CD14-positive monocyte (primary cell): ENCODE measurements at regions not wholly inside any gene's neighbourhood (a gene's known extent, or its start where the extent isn't known, plus 50 kb on each side); places are given as distances from the start of the nearest gene placed in this dataset.

Experiments used
- DNase-seq, 3 donors: peaks; one replicate each; pipeline ENCODE4 v3.0.0-alpha.2; 2011 to 2022
- H2AFZ ChIP-seq: 2 replicates; pipeline ENCODE4 v1.6.0; 2012; ENCODE audit warnings: mild to moderate bottlenecking, low read depth, low read length, inconsistent platforms; ENCODE audit not compliant: insufficient read depth, poor library complexity, severe bottlenecking
- H3K27ac ChIP-seq, 2 donors: 1 replicate in 1 of 2; 2 replicates in 1 of 2; pipeline ENCODE4 v1.5.1; 2012 to 2013; ENCODE audit warnings: low read length in 2 of 2, control low read depth in 1 of 2, inconsistent platforms in 1 of 2, low read depth in 1 of 2, mild to moderate bottlenecking in 1 of 2
- H3K27me3 ChIP-seq, 2 donors: one replicate each; pipeline versions ENCODE4 v1.6.0 to v1.6.1; 2011 to 2013; ENCODE audit warnings: low read length in 2 of 2; ENCODE audit not compliant: control insufficient read depth in 2 of 2, insufficient read depth in 2 of 2
- H3K36me3 ChIP-seq, 2 donors: replicated peaks in 1 of 2; 1 replicate in 1 of 2; 2 replicates in 1 of 2; pipeline versions ENCODE4 v1.5.1 to v1.6.1; 2012 to 2013; ENCODE audit warnings: low read length in 2 of 2, control low read depth in 1 of 2, inconsistent platforms in 1 of 2, mild to moderate bottlenecking in 1 of 2; ENCODE audit not compliant: insufficient read depth in 2 of 2, control insufficient read depth in 1 of 2
- H3K4me1 ChIP-seq, 2 donors: 1 replicate in 1 of 2; 2 replicates in 1 of 2; pipeline versions ENCODE4 v1.5.1 to v1.6.1; 2012 to 2013; ENCODE audit warnings: low read length in 2 of 2, control low read depth in 1 of 2, inconsistent platforms in 1 of 2, mild to moderate bottlenecking in 1 of 2, moderate library complexity in 1 of 2; ENCODE audit not compliant: insufficient read depth in 2 of 2, control insufficient read depth in 1 of 2
- H3K4me2 ChIP-seq: replicated peaks from 2 replicates; pipeline ENCODE3; 2012; ENCODE audit warnings: low read length, moderate library complexity, mild to moderate bottlenecking; ENCODE audit not compliant: poor library complexity, severe bottlenecking; ENCODE audit errors: extremely low read depth
- H3K4me3 ChIP-seq, 3 experiments: fragments of 200-600 bp in 1 of 3; sonication (generic) in 1 of 3; replicated peaks in 1 of 3; 1 replicate in 2 of 3; 2 replicates in 1 of 3; pipeline ENCODE4 v1.5.1; 2011 to 2013; ENCODE audit warnings: low read length in 3 of 3, mild to moderate bottlenecking in 3 of 3, control low read depth in 2 of 3, low read depth in 2 of 3, inconsistent platforms in 1 of 3, moderate library complexity in 1 of 3
- H3K79me2 ChIP-seq: 2 replicates; pipeline ENCODE4 v1.6.0; 2012; ENCODE audit warnings: mild to moderate bottlenecking, control low read depth, inconsistent platforms, low read length, moderate library complexity; ENCODE audit not compliant: insufficient read depth
- H3K9ac ChIP-seq: 2 replicates; pipeline ENCODE4 v1.6.0; 2017; ENCODE audit warnings: low read length, mild to moderate bottlenecking; ENCODE audit not compliant: insufficient read depth, poor library complexity, severe bottlenecking
- H3K9me3 ChIP-seq, 2 donors: replicated peaks in 1 of 2; 1 replicate in 1 of 2; 2 replicates in 1 of 2; pipeline versions ENCODE4 v1.5.1 to v1.6.1; 2012 to 2013; ENCODE audit warnings: low read length in 2 of 2, control low read depth in 1 of 2; ENCODE audit not compliant: control insufficient read depth in 1 of 2, insufficient read depth in 1 of 2
- H4K20me1 ChIP-seq: 2 replicates; pipeline ENCODE4 v1.6.0; 2012; ENCODE audit warnings: mild to moderate bottlenecking, low read length, control low read depth, moderate library complexity; ENCODE audit not compliant: insufficient read depth
- H3K27ac Mint-ChIP-seq, 7 donors: one replicate each; pipeline ENCODE4 v1.8.0; 2020; ENCODE audit warnings: mild to moderate bottlenecking in 7 of 7, mixed read lengths in 7 of 7, moderate library complexity in 6 of 7, inconsistent platforms in 2 of 7
- H3K27me3 Mint-ChIP-seq, 3 donors: one replicate each; pipeline ENCODE4 v1.8.0; 2021 to 2022; ENCODE audit warnings: low read depth in 3 of 3, mild to moderate bottlenecking in 3 of 3, mixed read lengths in 3 of 3, moderate library complexity in 3 of 3, inconsistent platforms in 1 of 3
- H3K36me3 Mint-ChIP-seq, 2 donors: one replicate each; pipeline ENCODE4 v1.8.0; 2020; ENCODE audit warnings: mixed read lengths in 2 of 2, inconsistent platforms in 1 of 2, mild to moderate bottlenecking in 1 of 2
- H3K4me1 Mint-ChIP-seq: one replicate; pipeline ENCODE4 v1.8.0; 2020; ENCODE audit warnings: mild to moderate bottlenecking, mixed read lengths
- H3K4me3 Mint-ChIP-seq, 2 donors: one replicate each; pipeline ENCODE4 v1.8.0; 2020; ENCODE audit warnings: mild to moderate bottlenecking in 2 of 2, mixed read lengths in 2 of 2, moderate library complexity in 1 of 2
- H3K9me3 Mint-ChIP-seq, 7 donors: one replicate each; pipeline ENCODE4 v1.8.0; 2020 to 2022; ENCODE audit warnings: mixed read lengths in 7 of 7, mild to moderate bottlenecking in 6 of 7, moderate library complexity in 6 of 7, inconsistent platforms in 2 of 7
- CTCF ChIP-seq: fragments of 200-600 bp; IDR thresholded peaks from one replicate; pipeline ENCODE4 v1.8.0; 2022; ENCODE audit warnings: antibody characterized with exemption, mild to moderate bottlenecking
- WGBS: methylation state at CpG from one replicate; pipeline ENCODE4 v1.1.5; 2013; ENCODE audit warnings: missing lambda C conversion rate; ENCODE audit not compliant: insufficient coverage; 5-methylcytosine and 5-hydroxymethylcytosine counted together
- intact Hi-C, 2 donors: fragments of 100-400 bp; cut with micrococcal nuclease; formaldehyde crosslinking; loops; one replicate each; pipeline versions ENCODE4 v1.15.0 to v1.15.1; 2023

GRCh38 chr2:139744273-139744672 is 964.1 kb upstream of the NXPH2 start:
- no peaks in the 10 kb centered on the region for H4K20me1 ChIP-seq
- no peak for TF ChIP-seq CTCF
- H3K27ac ChIP-seq: no peak overlapping the region
- H3K4me1 ChIP-seq: no peaks in the 10 kb centered on the region
- no peaks in the 10 kb centered on the region for H3K36me3 ChIP-seq
- Mint-ChIP-seq H3K27me3 (peaks cover 0 to 1% (median 0%) of the 10 kb centered on the region in 3 donors), H3K4me3 (no peak overlapping the region), H3K9me3 (peaks cover 0 to 11% (median 8%) of the 10 kb centered on the region in 7 donors), H3K36me3 (no peaks in the 10 kb centered on the region), H3K27ac (no peak overlapping the region), H3K4me1 (no peaks in the 10 kb centered on the region)
- intact Hi-C loops: no loop called here
- no peaks in the 10 kb centered on the region for H3K27me3 ChIP-seq
- WGBS: 78% methylated on average over 1 of the region's 4 CpGs
- no peak for DNase-seq
- H3K9ac ChIP-seq: no peak overlapping the region
- H3K4me2 ChIP-seq: no peak overlapping the region
- no peak overlapping the region for H2AFZ ChIP-seq
- no peak overlapping the region for H3K4me3 ChIP-seq
- H3K79me2 ChIP-seq: no peaks in the 10 kb centered on the region
- H3K9me3 ChIP-seq: peaks cover 8 to 16% of the 10 kb centered on the region in 2 donors

GRCh38 chr2:139742216-139743172 is 962.3 kb upstream of the NXPH2 start:
- Histone ChIP-seq H3K27ac (no peak overlapping the region), H3K9ac (no peak overlapping the region), H3K27me3 (no peaks in the 10 kb centered on the region), H3K36me3 (no peaks in the 10 kb centered on the region), H3K9me3 (peaks cover 8 to 13% of the 10 kb centered on the region in 2 donors), H3K4me2 (no peak overlapping the region), H2AFZ (no peak overlapping the region), H3K4me1 (no peaks in the 10 kb centered on the region), H4K20me1 (no peaks in the 10 kb centered on the region), H3K4me3 (no peak overlapping the region), H3K79me2 (no peaks in the 10 kb centered on the region)
- Mint-ChIP-seq H3K4me1 (no peaks in the 10 kb centered on the region), H3K27me3 (no peaks in the 10 kb centered on the region), H3K4me3 (no peak overlapping the region), H3K9me3 (peaks cover 0 to 9% (median 7%) of the 10 kb centered on the region in 7 donors), H3K36me3 (no peaks in the 10 kb centered on the region), H3K27ac (no peak overlapping the region)
- DNase-seq: no peak
- intact Hi-C loops: no loop called here
- WGBS: 80% methylated on average over 4 of the region's 8 CpGs
- no peak for TF ChIP-seq CTCF
